ENCODE measurements at regions not wholly inside any gene's neighbourhood (a gene's known extent, or its start where the extent isn't known, plus 50 kb on each side); places are given as distances from the start of the nearest gene placed in this dataset.

DNA sequence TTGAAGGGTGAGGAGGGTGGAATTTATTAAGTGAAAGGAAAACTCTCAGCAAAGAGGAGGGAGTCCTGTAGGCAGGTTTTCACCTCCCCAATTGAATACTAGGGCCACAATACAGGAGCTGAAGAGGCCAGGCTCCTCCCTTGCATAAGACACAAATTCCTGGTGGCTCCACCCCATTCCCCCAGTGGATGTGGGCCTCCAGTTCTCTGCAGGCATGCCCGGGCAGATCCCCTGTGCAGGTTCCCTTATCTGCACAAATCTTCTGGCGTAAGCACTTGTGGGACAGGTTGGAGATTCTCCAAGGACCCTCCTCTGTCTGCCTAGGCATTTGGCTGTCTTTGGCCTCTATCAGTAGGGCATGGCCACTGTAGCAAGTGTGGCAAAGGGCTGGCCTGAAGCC lies 847.1 kb upstream of the MBL2 start:
- no peak overlapping the region for H3K4me3 ChIP-seq (ENCODE audit: control insufficient read depth in 2 of 3, extremely low read depth in 1 of 3, insufficient read depth in 2 of 3, low read depth in 1 of 3, low read length in 3 of 3)
- H3K4me1 ChIP-seq (ENCODE audit: control insufficient read depth, extremely low read depth, insufficient read depth, low read length) = peaks cover 6% of the 10 kb centered on the region
- H4K20me1 ChIP-seq (ENCODE audit: control insufficient read depth, extremely low read depth, insufficient read depth, low read length) = no peaks in the 10 kb centered on the region
- H3K36me3 ChIP-seq (ENCODE audit: control insufficient read depth in 2 of 2, extremely low read depth in 1 of 2, insufficient read depth in 2 of 2, low read length in 2 of 2) = no peaks in the 10 kb centered on the region
- H2AFZ ChIP-seq (ENCODE audit: control insufficient read depth, low read length) = peak overlapping the region; percentile 82
- dilution Hi-C loops (cut with MboI; ENCODE audit: extremely low pct_ligation_motif_present, low sequenced_read_pairs) = no loop called here
- H3K9ac ChIP-seq (ENCODE audit: control insufficient read depth, extremely low read depth, insufficient read depth, low read length) = no peak overlapping the region
- FAIRE-seq (peak; percentile 81), DNase-seq (ENCODE audit: low read depth, low spot score) (peak; percentile 7)
- no peaks in the 10 kb centered on the region for H3K27me3 ChIP-seq (ENCODE audit: control insufficient read depth, extremely low read depth, insufficient read depth, low read length)
- peak overlapping the region; percentile 13 for H3K27ac ChIP-seq (ENCODE audit: control insufficient read depth, insufficient read depth, low read length)
- no peaks in the 10 kb centered on the region for H3K9me1 ChIP-seq (ENCODE audit: control insufficient read depth, extremely low read depth, insufficient read depth, low read length)
- H3K79me2 ChIP-seq (ENCODE audit: control insufficient read depth, insufficient read depth, low read length) = no peaks in the 10 kb centered on the region
- H3K4me2 ChIP-seq (ENCODE audit: control insufficient read depth, extremely low read depth, insufficient read depth, low read depth, low read length) = no peak overlapping the region
- TF ChIP-seq, protein P1, sequence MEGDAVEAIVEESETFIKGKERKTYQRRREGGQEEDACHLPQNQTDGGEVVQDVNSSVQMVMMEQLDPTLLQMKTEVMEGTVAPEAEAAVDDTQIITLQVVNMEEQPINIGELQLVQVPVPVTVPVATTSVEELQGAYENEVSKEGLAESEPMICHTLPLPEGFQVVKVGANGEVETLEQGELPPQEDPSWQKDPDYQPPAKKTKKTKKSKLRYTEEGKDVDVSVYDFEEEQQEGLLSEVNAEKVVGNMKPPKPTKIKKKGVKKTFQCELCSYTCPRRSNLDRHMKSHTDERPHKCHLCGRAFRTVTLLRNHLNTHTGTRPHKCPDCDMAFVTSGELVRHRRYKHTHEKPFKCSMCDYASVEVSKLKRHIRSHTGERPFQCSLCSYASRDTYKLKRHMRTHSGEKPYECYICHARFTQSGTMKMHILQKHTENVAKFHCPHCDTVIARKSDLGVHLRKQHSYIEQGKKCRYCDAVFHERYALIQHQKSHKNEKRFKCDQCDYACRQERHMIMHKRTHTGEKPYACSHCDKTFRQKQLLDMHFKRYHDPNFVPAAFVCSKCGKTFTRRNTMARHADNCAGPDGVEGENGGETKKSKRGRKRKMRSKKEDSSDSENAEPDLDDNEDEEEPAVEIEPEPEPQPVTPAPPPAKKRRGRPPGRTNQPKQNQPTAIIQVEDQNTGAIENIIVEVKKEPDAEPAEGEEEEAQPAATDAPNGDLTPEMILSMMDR (optimal IDR thresholded peaks at IDR 0.05 in 1 of 3, IDR thresholded peaks at IDR 0.05 in 1 of 3, conservative IDR thresholded peaks at IDR 0.05 in 1 of 3; ENCODE audit: extremely low read depth in 1 of 3, insufficient read depth in 2 of 3, low read length in 3 of 3) = no peak
- no peak for TF ChIP-seq EZH2 (IDR thresholded peaks at IDR 0.05; ENCODE audit: low read length)
- no peaks in the 10 kb centered on the region for H3K9me3 ChIP-seq (ENCODE audit: control insufficient read depth, low read depth, low read length)

DNA sequence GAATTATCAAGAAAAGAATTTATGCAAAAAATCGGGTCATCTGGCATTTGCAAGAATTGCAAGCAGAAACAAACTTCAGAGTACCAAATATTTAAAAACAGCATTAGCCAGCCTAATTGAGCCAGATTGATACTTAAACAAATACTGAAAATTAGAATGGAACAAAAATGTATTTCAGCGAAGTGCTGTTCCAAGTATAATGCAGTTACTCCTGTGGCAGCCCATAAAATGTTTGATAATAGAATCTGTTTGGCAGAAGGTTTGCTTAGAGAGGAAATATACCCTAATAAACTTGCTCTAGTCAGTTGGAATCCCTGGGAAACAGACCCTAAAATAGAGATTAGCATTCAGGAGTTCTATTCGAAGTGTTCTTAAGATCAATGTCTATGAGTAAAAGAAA lies 835.1 kb upstream of the MBL2 start:
- Histone ChIP-seq H2AFZ (ENCODE audit: control insufficient read depth, low read length) (no peak overlapping the region), H3K27me3 (ENCODE audit: control insufficient read depth, extremely low read depth, insufficient read depth, low read length) (no peaks in the 10 kb centered on the region), H3K79me2 (ENCODE audit: control insufficient read depth, insufficient read depth, low read length) (no peaks in the 10 kb centered on the region), H3K4me1 (ENCODE audit: control insufficient read depth, extremely low read depth, insufficient read depth, low read length) (no peaks in the 10 kb centered on the region), H3K4me2 (ENCODE audit: control insufficient read depth, extremely low read depth, insufficient read depth, low read depth, low read length) (no peak overlapping the region), H3K27ac (ENCODE audit: control insufficient read depth, insufficient read depth, low read length) (no peak overlapping the region), H3K9ac (ENCODE audit: control insufficient read depth, extremely low read depth, insufficient read depth, low read length) (no peak overlapping the region), H3K9me1 (ENCODE audit: control insufficient read depth, extremely low read depth, insufficient read depth, low read length) (no peaks in the 10 kb centered on the region), H4K20me1 (ENCODE audit: control insufficient read depth, extremely low read depth, insufficient read depth, low read length) (no peaks in the 10 kb centered on the region), H3K9me3 (ENCODE audit: control insufficient read depth, low read depth, low read length) (no peaks in the 10 kb centered on the region), H3K4me3 (ENCODE audit: control insufficient read depth in 2 of 3, extremely low read depth in 1 of 3, insufficient read depth in 2 of 3, low read depth in 1 of 3, low read length in 3 of 3) (no peak overlapping the region), H3K36me3 (ENCODE audit: control insufficient read depth in 2 of 2, extremely low read depth in 1 of 2, insufficient read depth in 2 of 2, low read length in 2 of 2) (no peaks in the 10 kb centered on the region)
- dilution Hi-C loops (cut with MboI; ENCODE audit: extremely low pct_ligation_motif_present, low sequenced_read_pairs) = no loop called here
- DNase-seq (ENCODE audit: low read depth, low spot score) (no peak), FAIRE-seq (no peak)
- TF ChIP-seq, protein P1 (optimal IDR thresholded peaks at IDR 0.05 in 1 of 3, IDR thresholded peaks at IDR 0.05 in 1 of 3, conservative IDR thresholded peaks at IDR 0.05 in 1 of 3; ENCODE audit: extremely low read depth in 1 of 3, insufficient read depth in 2 of 3, low read length in 3 of 3) = no peak
- no peak for TF ChIP-seq EZH2 (IDR thresholded peaks at IDR 0.05; ENCODE audit: low read length)
